SKM-1 (cell line): ENCODE measurements at regions not wholly inside any gene's neighbourhood (a gene's known extent, or its start where the extent isn't known, plus 50 kb on each side); places are given as distances from the start of the nearest gene placed in this dataset.

Source experiments
- DNase-seq: peaks from one replicate; lab custom pipeline; 2025; ENCODE audit not compliant: unreplicated experiment; lab: John Stamatoyannopoulos, UW

DNA sequence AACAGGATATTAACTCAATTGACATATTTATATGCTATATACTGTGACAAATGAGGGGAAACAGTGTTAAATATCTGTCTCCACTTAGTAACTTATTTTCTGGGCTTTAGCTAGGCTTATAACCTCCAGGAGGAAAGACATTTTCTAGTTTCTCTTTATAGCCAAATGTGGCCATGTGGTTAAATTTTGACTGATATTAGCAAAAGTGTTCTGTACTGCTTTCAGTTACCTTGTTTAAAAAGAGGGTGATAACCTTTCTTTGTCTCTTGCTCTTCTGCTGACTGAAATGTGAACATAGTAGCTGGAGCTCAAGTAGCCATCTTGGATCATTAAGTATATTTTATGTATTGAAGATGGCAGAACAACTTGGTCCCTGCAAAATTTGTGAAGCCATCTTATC is 253.7 kb downstream of the PDHA2 start:
- DNase-seq = no peak

DNA sequence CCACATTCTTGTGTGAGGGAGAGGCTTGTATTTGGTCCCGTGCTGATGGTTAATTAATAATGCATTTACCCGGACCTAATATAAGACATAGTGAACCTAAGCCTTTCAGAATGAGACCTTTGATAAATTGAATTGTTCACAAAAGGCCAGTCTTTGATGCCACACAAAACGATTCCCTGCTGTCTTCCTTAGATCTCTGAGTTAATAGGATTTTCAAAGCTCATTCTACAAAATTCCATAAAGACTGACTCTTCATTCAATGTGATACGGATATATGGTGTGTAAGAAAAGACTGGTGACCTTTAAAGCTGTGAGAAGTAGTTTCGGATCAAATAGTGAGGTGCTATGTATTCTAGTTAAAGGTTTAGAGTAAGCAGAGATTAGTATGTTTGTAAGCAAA is 254.3 kb downstream of the PDHA2 start:
- DNase-seq = no peak

DNA sequence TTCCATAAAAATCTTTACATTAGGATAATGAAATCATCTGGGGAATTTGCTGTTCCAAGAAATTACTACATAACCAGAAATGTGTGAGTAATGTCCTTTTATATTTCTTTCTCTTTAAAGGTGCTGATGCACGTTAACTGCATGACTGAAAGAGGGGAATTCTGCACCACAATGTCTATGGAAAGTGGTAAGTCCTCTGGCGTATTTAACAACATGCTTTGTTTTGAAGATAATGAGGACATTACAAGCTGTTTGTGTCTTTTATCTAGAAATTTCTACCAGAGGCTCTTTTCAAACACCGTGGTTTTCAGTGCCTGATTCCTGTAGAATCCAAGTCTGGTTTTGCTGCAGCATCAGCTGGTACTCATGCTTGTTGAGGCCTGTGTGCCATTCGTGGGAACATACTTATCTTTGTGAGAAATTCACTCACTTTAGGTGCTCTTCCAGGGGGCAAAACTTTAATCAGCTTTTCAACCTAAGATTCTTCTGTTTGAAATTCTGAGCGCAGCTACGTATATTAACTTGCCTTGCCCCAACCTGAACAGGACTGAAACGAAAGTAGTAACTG is 257.2 kb downstream of the PDHA2 start:
- no peak for DNase-seq

DNA sequence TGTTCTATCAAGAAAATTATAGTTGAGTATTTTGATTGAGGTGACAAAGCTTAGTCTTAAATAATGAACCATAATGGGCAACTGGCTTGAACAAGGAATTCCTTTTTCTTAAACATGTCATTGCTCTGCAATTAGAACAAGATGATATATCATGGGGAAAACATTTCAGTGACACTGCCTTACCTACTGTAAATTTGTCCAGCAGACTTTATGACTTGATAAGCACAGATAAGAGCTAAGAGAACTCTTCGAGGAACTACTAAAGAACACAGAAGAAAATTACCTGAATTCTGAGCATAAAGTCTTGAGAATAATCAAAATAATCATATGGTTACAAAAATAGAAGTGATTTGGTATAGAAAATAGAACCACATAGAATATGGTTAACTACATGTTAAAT is 257.8 kb downstream of the PDHA2 start:
- DNase-seq = no peak

DNA sequence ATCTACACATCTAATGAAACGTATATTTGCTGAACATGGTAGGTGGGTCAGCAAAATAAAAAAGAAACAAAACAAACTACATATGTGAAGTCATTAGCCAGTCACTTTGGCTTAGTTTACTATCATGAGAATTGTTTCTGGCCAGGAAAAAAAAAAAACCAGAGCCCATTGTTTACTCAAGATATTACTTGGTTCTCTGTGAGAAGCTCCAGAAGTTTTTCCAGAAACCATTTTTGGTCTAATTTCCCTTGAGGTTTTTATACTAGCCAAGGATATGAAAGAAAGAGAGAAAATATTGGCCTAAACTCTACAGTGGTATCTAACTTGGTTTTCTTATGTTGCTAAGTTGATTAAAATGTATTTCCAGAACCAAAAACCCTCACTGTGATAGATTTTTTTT is 259.1 kb downstream of the PDHA2 start:
- no peak for DNase-seq

DNA sequence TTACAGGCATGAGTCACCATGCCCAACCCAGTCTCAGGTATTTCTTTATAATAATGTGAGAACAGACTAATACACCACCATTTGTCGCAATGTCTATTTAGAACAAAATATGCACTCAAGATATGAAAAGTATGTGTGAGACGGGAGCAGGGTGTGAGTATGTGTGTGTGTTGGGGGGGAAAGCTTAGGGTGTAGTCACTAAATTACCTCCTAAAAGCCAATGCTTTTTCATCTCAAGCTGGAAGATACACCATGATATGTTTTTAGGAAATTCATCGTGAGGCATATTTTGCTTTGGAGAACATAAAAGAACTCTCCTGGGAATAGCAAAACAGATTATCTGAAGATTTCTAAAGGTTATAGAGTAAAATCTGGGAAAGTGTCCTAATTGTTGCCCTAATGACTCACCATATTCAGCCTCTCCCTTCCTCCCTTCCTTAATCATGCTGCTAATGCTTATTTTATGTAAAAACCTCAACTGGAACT is 262.7 kb downstream of the PDHA2 start:
- DNase-seq = no peak

DNA sequence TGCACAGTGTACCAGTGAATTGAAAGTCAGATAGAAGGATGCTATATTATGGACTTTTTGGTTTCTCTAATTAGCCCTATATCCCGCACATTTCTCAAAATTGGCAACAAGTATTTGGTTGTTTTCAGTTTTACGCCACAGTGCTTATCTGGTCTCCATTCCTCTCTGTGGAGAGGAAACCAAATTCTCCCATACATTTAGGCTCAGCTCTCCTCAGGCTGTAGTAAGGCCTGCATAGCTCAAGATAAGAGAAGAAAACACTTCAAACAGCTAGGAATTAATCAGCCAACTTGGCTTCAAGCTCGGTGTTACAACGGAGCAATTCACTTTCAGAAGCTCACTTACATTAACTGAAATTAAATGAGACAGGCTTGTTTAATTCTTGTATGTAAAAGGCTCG is 263.2 kb downstream of the PDHA2 start:
- DNase-seq = no peak

DNA sequence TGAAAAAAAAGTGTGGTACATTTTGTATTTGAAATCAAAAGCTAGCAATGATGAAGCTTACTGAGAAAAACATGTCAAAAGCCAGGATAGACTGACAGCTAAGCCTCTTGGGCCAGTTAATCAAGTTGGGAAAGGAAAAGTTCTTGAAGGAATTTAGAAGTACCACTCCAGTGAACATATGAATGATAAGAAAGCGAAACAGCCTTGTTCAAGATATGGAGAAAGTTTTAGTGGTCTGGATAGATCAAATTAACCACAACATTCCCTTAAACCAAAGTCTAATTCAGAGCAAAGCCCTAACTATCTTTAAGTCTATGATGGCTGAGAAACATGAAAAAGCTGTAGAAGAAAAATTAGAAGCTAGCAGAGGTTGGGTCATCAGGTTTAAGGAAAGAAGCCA is 268.3 kb downstream of the PDHA2 start:
- DNase-seq = no peak

DNA sequence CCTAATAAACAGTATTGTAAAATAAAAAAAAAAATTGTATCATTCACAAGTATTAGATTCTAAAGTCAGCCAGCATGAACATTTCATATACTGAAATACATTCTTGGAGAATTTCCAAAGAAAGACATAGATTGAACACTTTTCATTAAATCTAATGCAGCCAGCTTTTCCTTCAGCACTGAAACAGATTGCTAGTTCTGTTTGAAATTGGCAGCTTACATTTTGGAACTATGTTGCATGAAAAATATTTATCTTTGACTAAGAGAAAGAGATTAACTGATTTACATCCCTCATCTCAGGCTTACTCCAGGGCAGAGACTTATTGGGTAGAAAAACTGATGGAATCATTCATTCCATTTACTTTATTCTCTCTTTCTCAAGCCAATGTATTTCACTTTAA is 272.7 kb downstream of the PDHA2 start:
- no peak for DNase-seq

DNA sequence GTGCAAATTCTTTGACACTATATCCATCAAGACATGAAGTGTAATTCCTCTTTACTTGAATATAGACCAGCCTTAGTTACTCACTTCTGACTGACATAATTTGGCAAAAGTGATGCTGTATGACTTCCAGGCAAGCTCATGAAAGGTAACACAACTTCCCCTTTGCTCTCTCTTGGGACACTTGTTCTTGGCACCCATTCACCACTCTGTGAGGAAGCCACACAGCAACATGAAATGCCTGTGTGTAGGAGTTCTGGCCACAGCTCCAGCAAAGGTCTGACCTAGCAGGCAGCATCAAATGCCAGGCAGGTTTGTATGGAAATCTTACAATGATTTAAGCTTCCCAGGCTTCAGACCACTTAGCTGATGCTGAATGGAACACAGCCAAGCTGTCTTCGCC is 280.3 kb downstream of the PDHA2 start:
- DNase-seq = no peak

DNA sequence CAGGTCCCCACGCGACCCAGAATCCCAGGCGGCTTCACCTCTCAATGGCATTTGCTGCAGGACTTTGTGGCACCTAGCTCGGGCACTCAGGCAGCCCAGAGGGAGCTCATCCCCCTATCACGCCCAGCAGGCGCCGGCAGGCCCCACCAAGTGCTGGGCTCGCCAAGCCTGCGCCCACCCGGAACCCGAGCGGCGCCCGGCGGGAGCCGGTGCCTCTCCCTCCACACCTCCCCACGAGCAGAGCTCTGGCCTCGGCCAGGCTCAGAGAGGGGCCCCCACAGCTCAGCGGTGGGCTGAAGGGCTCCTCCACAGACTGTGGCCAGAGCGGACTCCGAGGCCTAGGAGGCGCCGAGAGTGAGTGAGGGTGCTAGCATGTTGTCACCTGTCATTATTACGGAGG is 286.3 kb downstream of the PDHA2 start:
- DNase-seq = no peak

DNA sequence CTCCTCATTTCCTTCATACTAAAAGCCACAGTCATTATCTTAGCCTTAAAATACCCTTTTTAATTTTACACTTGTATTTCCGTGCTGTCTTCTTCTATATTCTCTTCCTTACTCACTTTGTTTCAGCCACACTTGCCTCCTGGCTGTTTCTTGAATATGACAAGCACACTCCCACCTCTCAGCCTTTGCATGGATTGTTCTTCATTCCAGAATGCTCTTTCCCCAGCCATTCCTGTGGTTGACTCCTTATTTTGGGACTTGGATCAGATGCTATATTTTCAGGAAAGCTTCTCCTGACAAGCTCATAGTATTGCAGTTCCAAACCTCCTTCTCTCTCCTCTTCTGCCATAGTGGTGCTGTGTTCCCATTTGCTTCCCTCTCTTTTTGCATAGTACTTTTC is 291.3 kb downstream of the PDHA2 start:
- DNase-seq = no peak

DNA sequence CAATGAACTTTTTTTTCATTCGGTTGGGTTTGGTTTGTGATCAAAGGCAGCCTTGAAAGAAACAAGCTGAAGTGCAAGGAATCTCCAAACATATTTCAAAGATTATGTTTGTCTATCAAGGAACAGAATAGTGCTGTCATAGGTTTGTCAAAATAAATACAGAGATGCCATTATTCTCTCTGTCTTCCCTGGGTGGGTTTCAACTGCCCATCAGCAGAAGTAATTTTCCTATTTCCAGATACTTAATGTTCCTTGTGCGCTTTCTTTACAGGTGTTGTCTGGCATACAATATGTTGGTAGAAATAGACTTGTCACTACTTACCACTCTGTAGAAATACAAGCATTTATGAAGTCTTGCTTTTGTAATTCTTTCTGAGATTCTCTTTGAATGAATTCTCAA is 294.9 kb downstream of the PDHA2 start:
- DNase-seq = no peak

DNA sequence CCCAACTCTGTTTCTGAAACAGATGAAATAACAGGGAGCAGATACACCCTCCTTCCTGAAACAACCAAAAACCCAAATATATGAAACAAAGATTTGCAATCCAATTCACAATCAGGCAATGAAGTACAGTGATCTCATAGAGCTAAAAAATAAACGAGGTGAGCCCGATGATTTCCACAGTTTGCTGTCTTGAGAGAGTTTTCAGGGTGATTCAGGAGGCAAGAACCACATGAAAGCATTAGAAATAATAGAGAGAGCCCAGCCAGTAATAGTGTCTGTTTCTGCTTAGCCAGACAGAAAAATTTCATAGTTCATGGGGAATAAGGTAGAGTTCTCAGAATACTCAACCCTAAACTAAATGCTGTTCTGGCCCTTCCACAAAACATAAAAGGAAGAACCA is 296.2 kb downstream of the PDHA2 start:
- DNase-seq = no peak

DNA sequence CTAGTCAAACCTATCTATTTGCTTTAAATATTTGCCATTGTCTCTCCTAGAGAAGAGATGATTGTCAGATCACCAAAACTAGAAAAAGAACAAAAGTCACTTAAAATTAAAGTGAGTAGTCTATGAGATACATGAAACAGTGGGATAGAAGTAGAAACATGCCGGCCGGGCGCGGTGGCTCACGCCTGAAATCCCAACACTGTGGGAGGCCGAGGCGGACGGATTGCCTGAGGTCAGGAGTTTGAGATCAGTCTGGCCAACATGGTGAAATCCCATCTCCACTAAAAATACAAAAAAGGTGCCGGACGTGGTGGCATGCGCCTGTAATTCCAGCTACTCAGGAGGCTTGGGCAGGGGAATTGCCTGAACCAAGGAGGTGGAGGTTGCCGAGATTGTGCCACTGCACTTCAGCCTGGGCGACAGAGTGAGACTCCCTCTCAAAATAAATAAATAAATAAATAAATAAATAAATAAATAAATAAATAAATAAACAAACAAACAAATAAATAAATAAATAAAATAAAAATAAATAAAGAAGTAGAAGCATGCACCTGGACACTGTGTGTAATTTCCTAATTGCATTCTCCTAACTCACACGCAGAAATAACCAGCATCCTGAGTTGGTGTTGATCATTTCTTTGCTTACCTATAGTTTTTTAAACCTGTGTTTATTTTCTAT is 299.5 kb downstream of the PDHA2 start:
- DNase-seq = no peak

DNA sequence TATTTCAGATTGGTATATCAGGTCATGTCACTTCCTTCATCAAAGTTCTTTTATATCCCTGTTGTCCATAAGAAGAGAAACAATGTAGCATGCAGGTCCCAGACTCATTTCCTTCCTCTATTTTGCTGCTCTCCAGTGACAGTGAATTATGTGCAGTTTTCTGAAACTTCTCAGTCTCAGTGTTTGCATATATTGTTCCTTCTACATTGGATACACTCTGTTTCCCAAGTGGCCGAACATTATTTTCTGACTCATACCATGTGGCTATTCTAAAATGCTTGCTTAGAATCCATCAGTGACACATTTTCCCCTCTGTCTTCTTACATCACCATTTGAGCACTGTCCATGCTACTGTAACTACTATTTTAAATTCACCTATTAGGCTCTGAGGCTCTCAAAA is 305.7 kb downstream of the PDHA2 start:
- DNase-seq = no peak

DNA sequence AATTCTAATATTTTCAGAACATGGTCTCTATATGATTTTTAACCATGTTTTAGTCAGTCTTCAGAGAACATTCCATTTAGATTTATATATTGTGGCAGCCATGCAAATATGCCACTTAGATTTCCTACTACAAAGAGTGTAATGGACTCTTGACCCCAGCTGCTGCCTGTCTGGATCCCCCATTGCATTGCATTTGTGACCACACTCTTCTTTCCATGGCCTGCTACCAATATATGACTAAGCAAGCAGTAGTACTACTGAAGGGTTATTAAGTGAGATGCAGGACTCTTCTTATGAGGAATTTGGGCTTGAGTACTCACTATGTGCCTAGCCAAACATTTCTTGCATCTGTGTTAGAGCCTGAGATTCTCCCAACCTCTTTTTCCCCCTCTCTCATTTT is 306.8 kb downstream of the PDHA2 start:
- no peak for DNase-seq

DNA sequence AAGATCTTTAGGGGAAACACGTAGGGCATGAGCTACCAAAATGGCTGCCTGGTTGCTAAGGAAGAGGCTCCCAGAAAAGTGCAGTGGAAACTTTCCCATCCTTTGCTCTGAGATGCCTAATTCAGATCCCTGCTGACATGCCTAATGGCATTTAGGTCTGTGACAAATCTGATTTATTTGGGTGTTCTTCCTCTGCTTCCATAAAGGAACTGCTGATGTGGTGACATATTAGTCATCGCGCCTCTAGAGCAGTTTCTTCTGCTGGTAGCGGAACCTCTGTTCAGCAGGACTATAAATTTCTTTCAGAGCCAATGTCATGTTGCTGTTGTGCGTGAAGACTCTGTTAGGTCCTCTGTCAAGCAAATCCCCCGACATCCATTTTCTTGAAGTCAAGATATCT is 310.0 kb downstream of the PDHA2 start:
- no peak for DNase-seq

DNA sequence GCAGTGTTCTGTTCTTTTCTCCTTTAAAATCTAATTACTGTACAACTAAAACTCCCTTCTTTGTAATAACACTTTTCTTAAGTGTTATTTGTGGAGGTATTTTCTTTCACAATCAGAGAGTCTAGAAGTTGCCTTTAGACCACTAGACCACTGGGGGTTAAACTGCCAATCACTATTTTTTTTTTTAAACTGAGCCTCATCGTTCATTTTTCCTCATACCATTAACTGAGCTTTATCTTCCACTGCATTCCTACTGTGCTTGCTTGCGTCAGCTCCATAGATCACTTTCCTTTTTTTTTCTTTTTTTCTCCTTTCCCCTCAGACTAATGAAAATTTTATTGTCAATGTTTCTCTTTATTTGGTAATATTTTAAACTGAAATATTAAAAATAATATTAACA is 310.6 kb downstream of the PDHA2 start:
- DNase-seq = no peak

DNA sequence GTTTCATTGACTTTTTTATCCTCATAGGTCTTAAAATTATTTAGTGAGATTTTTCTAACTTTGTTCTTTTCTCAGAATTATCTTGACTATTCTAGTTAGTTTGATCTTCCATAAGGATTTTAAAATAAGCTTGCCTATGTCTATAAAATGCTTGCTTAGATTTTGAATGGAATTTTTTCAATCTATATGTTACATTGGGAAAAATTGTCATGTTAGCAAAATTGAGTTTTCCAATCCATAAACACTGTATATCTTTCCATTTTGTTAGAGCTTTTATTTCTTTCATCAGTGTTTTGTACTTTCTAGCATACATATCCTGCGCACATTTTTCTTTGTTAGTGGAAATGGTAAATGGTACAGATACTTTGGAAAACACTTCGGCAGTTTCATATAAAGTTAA is 312.9 kb downstream of the PDHA2 start:
- no peak for DNase-seq

DNA sequence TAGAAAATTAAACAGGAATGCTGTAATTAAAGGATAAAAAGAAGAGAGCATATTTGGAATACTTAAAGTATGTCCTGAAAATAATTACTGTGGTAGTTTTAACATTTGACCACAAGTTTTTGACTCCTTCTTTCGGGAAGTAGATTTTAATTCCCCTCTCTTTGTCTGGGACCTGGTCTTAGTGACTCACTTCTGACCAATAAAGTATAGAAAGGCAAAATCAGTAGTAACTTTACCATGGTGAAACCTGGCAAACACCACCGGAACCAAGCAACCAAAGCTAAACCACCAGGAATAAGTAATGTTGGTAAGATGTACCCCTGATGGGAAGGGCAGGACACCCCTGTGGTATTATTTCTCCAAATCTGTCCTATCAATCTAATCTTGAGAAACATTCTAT is 314.8 kb downstream of the PDHA2 start:
- DNase-seq = no peak

DNA sequence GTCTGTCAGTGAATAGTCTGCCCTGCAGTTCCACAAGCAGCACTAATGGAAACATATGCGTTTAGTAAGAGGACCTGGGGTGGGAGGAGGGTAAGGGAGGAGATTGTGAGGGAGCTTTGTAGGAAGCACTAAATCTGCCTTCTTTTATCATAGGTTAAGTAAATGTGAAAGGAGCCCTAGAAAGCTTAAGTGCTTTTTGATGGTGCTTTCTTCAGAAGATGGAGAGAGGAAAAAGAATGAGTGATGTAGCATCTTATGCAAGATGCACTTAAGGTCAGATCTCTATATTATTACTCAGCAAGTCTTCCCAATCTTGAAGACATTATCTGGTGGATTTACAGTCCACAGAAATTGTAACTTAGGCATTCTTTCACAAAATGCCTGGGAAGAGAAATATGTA is 322.7 kb downstream of the PDHA2 start:
- DNase-seq = no peak

DNA sequence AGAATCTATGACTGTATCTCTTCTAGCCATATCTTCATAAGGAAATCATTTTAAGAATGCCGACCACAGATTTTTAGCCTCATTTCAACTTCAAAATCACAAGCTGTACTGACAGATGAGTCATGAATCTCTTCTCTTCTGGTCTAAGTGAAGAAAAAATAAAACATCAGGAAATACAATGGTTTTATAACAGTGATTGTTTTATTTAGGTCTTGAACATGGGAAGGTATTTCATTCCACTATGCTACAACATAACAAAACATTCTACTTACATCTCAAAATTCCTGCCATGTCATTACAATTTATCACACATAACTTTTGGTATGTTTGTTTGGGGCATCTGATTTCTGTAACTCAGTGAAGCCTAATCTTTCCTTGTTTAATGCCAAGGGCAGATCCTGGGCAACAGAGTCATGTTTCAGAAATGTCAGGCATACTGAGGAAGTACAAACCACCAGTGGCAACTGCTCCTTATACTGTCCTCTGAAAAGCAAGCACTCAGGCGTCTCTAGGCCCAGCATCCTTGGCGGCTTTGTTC is 325.0 kb downstream of the PDHA2 start:
- DNase-seq = no peak
